T-helper 2 cell treated with Interferon-gamma antibody and Interleukin-4, amounts not matched to agents 100 ng/mL and 5 ng/mL, for 36 hours (primary cell): ENCODE measurements at regions not wholly inside any gene's neighbourhood (a gene's known extent, or its start where the extent isn't known, plus 50 kb on each side); places are given as distances from the start of the nearest gene placed in this dataset.

Experiments used
- intact Hi-C: fragments of 100-400 bp; cut with micrococcal nuclease; formaldehyde crosslinking; loops from one replicate; pipeline ENCODE4 v1.15.1; 2023

- intact Hi-C loops, result no loop called here
Measured at GRCh38 chr2:109070290-109070689, 58.7 kb upstream of the SH3RF3 start.

- intact Hi-C loops, result no loop called here
Measured at GRCh38 chr2:109069331-109070194, 59.4 kb upstream of the SH3RF3 start.

GRCh38 chr2:109068811-109069210, 60.2 kb upstream of the SH3RF3 start:
- intact Hi-C loops, result no loop called here

GRCh38 chr2:109067631-109068125, 61.3 kb upstream of the SH3RF3 start:
- intact Hi-C loops, result no loop called here

- intact Hi-C loops, result no loop called here
Measured at GRCh38 chr2:109066917-109067597, 61.9 kb upstream of the SH3RF3 start.

- intact Hi-C loops, result no loop called here
Measured at GRCh38 chr2:109066501-109066900, 62.5 kb upstream of the SH3RF3 start.

- intact Hi-C loops, result no loop called here
Measured at GRCh38 chr2:109065391-109065734, 63.6 kb upstream of the SH3RF3 start.

GRCh38 chr2:109064660-109065390, 64.2 kb upstream of the SH3RF3 start:
- intact Hi-C loops, result no loop called here

- intact Hi-C loops, result no loop called here
Measured at GRCh38 chr2:109062859-109063700, 65.9 kb upstream of the SH3RF3 start.

GRCh38 chr2:109062145-109062858, 66.7 kb upstream of the SH3RF3 start:
- intact Hi-C loops, result no loop called here

GRCh38 chr2:109061736-109062135, 67.3 kb upstream of the SH3RF3 start:
- intact Hi-C loops, result no loop called here

GRCh38 chr2:109060496-109060895, 68.5 kb upstream of the SH3RF3 start:
- intact Hi-C loops, result no loop called here

GRCh38 chr2:109059474-109060165, 69.4 kb upstream of the SH3RF3 start:
- intact Hi-C loops, result no loop called here

- intact Hi-C loops, result no loop called here
Measured at GRCh38 chr2:109058802-109059201, 69.8 kb upstream of the EDAR start.

- intact Hi-C loops, result no loop called here
Measured at GRCh38 chr2:109058191-109058632, 69.2 kb upstream of the EDAR start.

- intact Hi-C loops, result no loop called here
Measured at GRCh38 chr2:109057686-109058085, 68.7 kb upstream of the EDAR start.

GRCh38 chr2:109055435-109055834, 66.4 kb upstream of the EDAR start:
- intact Hi-C loops, result no loop called here

GRCh38 chr2:109054865-109055264, 65.8 kb upstream of the EDAR start:
- intact Hi-C loops, result no loop called here

GRCh38 chr2:109053716-109054115, 64.7 kb upstream of the EDAR start:
- intact Hi-C loops, result no loop called here

- intact Hi-C loops, result no loop called here
Measured at GRCh38 chr2:109052922-109053321, 63.9 kb upstream of the EDAR start.
